Activated CD4-positive, alpha-beta memory T cell treated with anti-CD3 and anti-CD28 coated beads for 36 hours (primary cell): ENCODE measurements at regions not wholly inside any gene's neighbourhood (a gene's known extent, or its start where the extent isn't known, plus 50 kb on each side); places are given as distances from the start of the nearest gene placed in this dataset.
"Not testable (repeated sequence)": the region's sequence is repeated elsewhere in the genome, so short reads cannot be mapped to it uniquely, and the experiment has no call there.

ENCODE experiments used
- CTCF ChIA-PET: fragments of 350-600 bp; sonication (Branson Sonifier 250); formaldehyde crosslinking; loops from one replicate; lab custom pipeline; 2021; ENCODE audit warnings: antibody characterized with exemption, inconsistent platforms; lab: Charles Lee
- POLR2A ChIA-PET: fragments of 350-600 bp; sonication (Branson Sonifier 250); formaldehyde crosslinking; loops from one replicate; lab custom pipeline; 2021; ENCODE audit warnings: antibody characterized with exemption; lab: Charles Lee
- DNase-seq: peaks from one replicate; pipeline ENCODE4 v3.0.0-alpha.2; 2020
- H3K27ac Mint-ChIP-seq: one replicate; pipeline ENCODE4 v1.8.0; 2021; ENCODE audit warnings: mixed read lengths
- H3K27me3 Mint-ChIP-seq: one replicate; pipeline ENCODE4 v1.8.0; 2021; ENCODE audit warnings: mixed read lengths
- H3K36me3 Mint-ChIP-seq: one replicate; pipeline ENCODE4 v1.8.0; 2021; ENCODE audit warnings: mixed read lengths
- H3K4me1 Mint-ChIP-seq: one replicate; pipeline ENCODE4 v1.8.0; 2021; ENCODE audit warnings: low read depth, mixed read lengths
- H3K4me3 Mint-ChIP-seq: one replicate; pipeline ENCODE4 v1.8.0; 2021; ENCODE audit warnings: mild to moderate bottlenecking, mixed read lengths
- H3K9me3 Mint-ChIP-seq: one replicate; pipeline ENCODE4 v1.8.0; 2021; ENCODE audit warnings: mixed read lengths
- intact Hi-C: fragments of 100-400 bp; cut with micrococcal nuclease; formaldehyde crosslinking; loops from one replicate; pipeline ENCODE4 v1.15.1; 2023

GRCh38 chr6:40685862-40686261 is 98.7 kb upstream of the LRFN2 start:
- DNase-seq = no peak
- intact Hi-C loops = no loop called here
- H3K27me3 Mint-ChIP-seq = peaks cover 10% of the 10 kb centered on the region
- no peak overlapping the region for H3K27ac Mint-ChIP-seq
- H3K9me3 Mint-ChIP-seq = peaks cover 6% of the 10 kb centered on the region
- H3K4me1 Mint-ChIP-seq = no peaks in the 10 kb centered on the region
- H3K4me3 Mint-ChIP-seq = no peak overlapping the region
- H3K36me3 Mint-ChIP-seq = no peaks in the 10 kb centered on the region
- CTCF ChIA-PET = no interaction called here
- POLR2A ChIA-PET = no interaction called here

GRCh38 chr6:40681622-40682021 is 94.5 kb upstream of the LRFN2 start:
- no peaks in the 10 kb centered on the region for H3K36me3 Mint-ChIP-seq
- POLR2A ChIA-PET = no interaction called here
- H3K27me3 Mint-ChIP-seq = peaks cover 12% of the 10 kb centered on the region
- CTCF ChIA-PET = no interaction called here
- intact Hi-C loops = no loop called here
- H3K27ac Mint-ChIP-seq = no peak overlapping the region
- peaks cover 11% of the 10 kb centered on the region for H3K9me3 Mint-ChIP-seq
- DNase-seq = no peak
- no peak overlapping the region for H3K4me3 Mint-ChIP-seq
- H3K4me1 Mint-ChIP-seq = no peaks in the 10 kb centered on the region

GRCh38 chr6:40678941-40679340 is 91.8 kb upstream of the LRFN2 start:
- Mint-ChIP-seq H3K4me3 (no peak overlapping the region), H3K4me1 (no peaks in the 10 kb centered on the region), H3K27me3 (peaks cover 11% of the 10 kb centered on the region), H3K9me3 (peaks cover 5% of the 10 kb centered on the region), H3K27ac (no peak overlapping the region), H3K36me3 (no peaks in the 10 kb centered on the region)
- intact Hi-C loops = no loop called here
- CTCF ChIA-PET = no interaction called here
- POLR2A ChIA-PET = no interaction called here
- DNase-seq = no peak

- intact Hi-C loops = no loop called here
- H3K4me3 Mint-ChIP-seq = no peak overlapping the region
- POLR2A ChIA-PET = no interaction called here
- no peak for DNase-seq
- H3K27ac Mint-ChIP-seq = no peak overlapping the region
- no peaks in the 10 kb centered on the region for H3K4me1 Mint-ChIP-seq
- H3K36me3 Mint-ChIP-seq = no peaks in the 10 kb centered on the region
- H3K27me3 Mint-ChIP-seq = peaks cover 10% of the 10 kb centered on the region
- CTCF ChIA-PET = no interaction called here
- H3K9me3 Mint-ChIP-seq = peaks cover 5% of the 10 kb centered on the region
Measured at GRCh38 chr6:40674170-40674569, 87.0 kb upstream of the LRFN2 start.

GRCh38 chr6:40672087-40672486 is 84.9 kb upstream of the LRFN2 start:
- Mint-ChIP-seq H3K27ac (no peak overlapping the region), H3K36me3 (no peaks in the 10 kb centered on the region), H3K4me1 (no peaks in the 10 kb centered on the region), H3K27me3 (peaks cover 9% of the 10 kb centered on the region), H3K4me3 (no peak overlapping the region), H3K9me3 (no peaks in the 10 kb centered on the region)
- POLR2A ChIA-PET = no interaction called here
- intact Hi-C loops = no loop called here
- no peak for DNase-seq
- CTCF ChIA-PET = no interaction called here

GRCh38 chr6:40671694-40672050 is 84.5 kb upstream of the LRFN2 start:
- Mint-ChIP-seq H3K27me3 (peaks cover 8% of the 10 kb centered on the region), H3K4me1 (no peaks in the 10 kb centered on the region), H3K4me3 (no peak overlapping the region), H3K36me3 (no peaks in the 10 kb centered on the region), H3K27ac (no peak overlapping the region), H3K9me3 (no peaks in the 10 kb centered on the region)
- POLR2A ChIA-PET = no interaction called here
- CTCF ChIA-PET = no interaction called here
- intact Hi-C loops = no loop called here
- no peak for DNase-seq

GRCh38 chr6:40671001-40671693 is 84.0 kb upstream of the LRFN2 start:
- Mint-ChIP-seq H3K36me3 (no peaks in the 10 kb centered on the region), H3K9me3 (no peaks in the 10 kb centered on the region), H3K4me3 (no peak overlapping the region), H3K27ac (no peak overlapping the region), H3K4me1 (no peaks in the 10 kb centered on the region), H3K27me3 (peaks cover 6% of the 10 kb centered on the region)
- CTCF ChIA-PET = no interaction called here
- POLR2A ChIA-PET = no interaction called here
- intact Hi-C loops = no loop called here
- no peak for DNase-seq

- no peak overlapping the region for H3K27ac Mint-ChIP-seq
- H3K36me3 Mint-ChIP-seq = no peaks in the 10 kb centered on the region
- intact Hi-C loops = no loop called here
- DNase-seq = no peak
- ChIA-PET CTCF (no interaction called here), POLR2A (no interaction called here)
- H3K27me3 Mint-ChIP-seq = peaks cover 5% of the 10 kb centered on the region
- peaks cover 14% of the 10 kb centered on the region for H3K9me3 Mint-ChIP-seq
- no peak overlapping the region for H3K4me3 Mint-ChIP-seq
- no peaks in the 10 kb centered on the region for H3K4me1 Mint-ChIP-seq
Measured at GRCh38 chr6:40669343-40669742, 82.2 kb upstream of the LRFN2 start.

- ChIA-PET POLR2A (no interaction called here), CTCF (no interaction called here)
- intact Hi-C loops = no loop called here
- no peaks in the 10 kb centered on the region for H3K36me3 Mint-ChIP-seq
- no peaks in the 10 kb centered on the region for H3K4me1 Mint-ChIP-seq
- no peak for DNase-seq
- no peak overlapping the region for H3K27ac Mint-ChIP-seq
- H3K27me3 Mint-ChIP-seq = peaks cover 5% of the 10 kb centered on the region
- H3K9me3 Mint-ChIP-seq = peaks cover 26% of the 10 kb centered on the region
- H3K4me3 Mint-ChIP-seq = no peak overlapping the region
Measured at GRCh38 chr6:40668203-40668602, 81.0 kb upstream of the LRFN2 start.

GRCh38 chr6:40666530-40666929 is 79.4 kb upstream of the LRFN2 start:
- no peak overlapping the region for H3K27ac Mint-ChIP-seq
- peaks cover 28% of the 10 kb centered on the region for H3K9me3 Mint-ChIP-seq
- no peak overlapping the region for H3K4me3 Mint-ChIP-seq
- no peaks in the 10 kb centered on the region for H3K36me3 Mint-ChIP-seq
- ChIA-PET CTCF (no interaction called here), POLR2A (no interaction called here)
- H3K27me3 Mint-ChIP-seq = peaks cover 5% of the 10 kb centered on the region
- intact Hi-C loops = no loop called here
- no peak for DNase-seq
- no peaks in the 10 kb centered on the region for H3K4me1 Mint-ChIP-seq

- POLR2A ChIA-PET = no interaction called here
- no peaks in the 10 kb centered on the region for H3K36me3 Mint-ChIP-seq
- intact Hi-C loops = no loop called here
- H3K4me3 Mint-ChIP-seq = no peak overlapping the region
- peaks cover 5% of the 10 kb centered on the region for H3K27me3 Mint-ChIP-seq
- no peaks in the 10 kb centered on the region for H3K4me1 Mint-ChIP-seq
- H3K27ac Mint-ChIP-seq = no peak overlapping the region
- CTCF ChIA-PET = no interaction called here
- H3K9me3 Mint-ChIP-seq = peaks cover 28% of the 10 kb centered on the region
- DNase-seq = no peak
Measured at GRCh38 chr6:40661726-40662125, 74.6 kb upstream of the LRFN2 start.

GRCh38 chr6:40656772-40657171 is 69.6 kb upstream of the LRFN2 start:
- H3K27me3 Mint-ChIP-seq, CTCF ChIA-PET, H3K27ac Mint-ChIP-seq, H3K4me3 Mint-ChIP-seq, DNase-seq, POLR2A ChIA-PET, H3K4me1 Mint-ChIP-seq, H3K36me3 Mint-ChIP-seq, H3K9me3 Mint-ChIP-seq, intact Hi-C loops: not testable (repeated sequence)

GRCh38 chr6:40654828-40655227 is 67.7 kb upstream of the LRFN2 start:
- Mint-ChIP-seq H3K4me1 (no peaks in the 10 kb centered on the region), H3K36me3 (no peaks in the 10 kb centered on the region), H3K4me3 (no peak overlapping the region), H3K9me3 (no peaks in the 10 kb centered on the region), H3K27me3 (peaks cover 7% of the 10 kb centered on the region), H3K27ac (no peak overlapping the region)
- ChIA-PET CTCF (no interaction called here), POLR2A (no interaction called here)
- DNase-seq = no peak
- intact Hi-C loops = no loop called here
